Breast epithelium (tissue), 3 donors: ENCODE measurements at regions not wholly inside any gene's neighbourhood (a gene's known extent, or its start where the extent isn't known, plus 50 kb on each side); places are given as distances from the start of the nearest gene placed in this dataset.

Experiments
- POLR2A ChIP-seq: fragments of 450-650 bp; IDR thresholded peaks from one replicate; pipeline ENCODE4 v1.6.1; 2016; ENCODE audit warnings: antibody characterized with exemption, mild to moderate bottlenecking, moderate library complexity
- TF ChIP-seq, protein P1 (sequence below), 3 donors: fragments of 450-650 bp; IDR thresholded peaks; one replicate each; pipeline ENCODE4 v1.5.1; 2016 to 2017; ENCODE audit warnings: antibody characterized with exemption in 3 of 3, mild to moderate bottlenecking in 3 of 3, moderate library complexity in 3 of 3

DNA sequence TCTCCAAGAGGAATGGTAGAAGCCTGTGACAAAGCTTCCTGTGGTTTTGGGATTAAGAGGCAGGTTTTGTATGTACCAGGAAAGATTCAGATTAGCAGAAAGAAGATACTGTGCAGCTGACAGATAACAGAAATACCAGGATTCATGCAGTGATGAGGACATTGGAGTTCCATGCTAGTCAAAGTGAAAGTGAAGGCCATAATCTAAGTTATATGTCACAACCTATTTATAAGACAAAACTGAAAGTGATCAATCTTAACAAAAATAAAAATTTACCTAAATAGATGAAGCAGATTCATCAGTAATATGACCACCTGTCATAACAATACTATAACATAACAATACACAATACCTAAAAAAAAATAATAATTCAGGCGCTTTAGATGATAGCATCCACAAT, 1305.2 kb upstream of the PCDH9 start:
- TF ChIP-seq, protein P1, sequence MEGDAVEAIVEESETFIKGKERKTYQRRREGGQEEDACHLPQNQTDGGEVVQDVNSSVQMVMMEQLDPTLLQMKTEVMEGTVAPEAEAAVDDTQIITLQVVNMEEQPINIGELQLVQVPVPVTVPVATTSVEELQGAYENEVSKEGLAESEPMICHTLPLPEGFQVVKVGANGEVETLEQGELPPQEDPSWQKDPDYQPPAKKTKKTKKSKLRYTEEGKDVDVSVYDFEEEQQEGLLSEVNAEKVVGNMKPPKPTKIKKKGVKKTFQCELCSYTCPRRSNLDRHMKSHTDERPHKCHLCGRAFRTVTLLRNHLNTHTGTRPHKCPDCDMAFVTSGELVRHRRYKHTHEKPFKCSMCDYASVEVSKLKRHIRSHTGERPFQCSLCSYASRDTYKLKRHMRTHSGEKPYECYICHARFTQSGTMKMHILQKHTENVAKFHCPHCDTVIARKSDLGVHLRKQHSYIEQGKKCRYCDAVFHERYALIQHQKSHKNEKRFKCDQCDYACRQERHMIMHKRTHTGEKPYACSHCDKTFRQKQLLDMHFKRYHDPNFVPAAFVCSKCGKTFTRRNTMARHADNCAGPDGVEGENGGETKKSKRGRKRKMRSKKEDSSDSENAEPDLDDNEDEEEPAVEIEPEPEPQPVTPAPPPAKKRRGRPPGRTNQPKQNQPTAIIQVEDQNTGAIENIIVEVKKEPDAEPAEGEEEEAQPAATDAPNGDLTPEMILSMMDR (IDR thresholded peaks at IDR 0.05), result no peak
- TF ChIP-seq POLR2A, result no peak
